ENCODE measurements at regions not wholly inside any gene's neighbourhood (a gene's known extent, or its start where the extent isn't known, plus 50 kb on each side); places are given as distances from the start of the nearest gene placed in this dataset.

DNA sequence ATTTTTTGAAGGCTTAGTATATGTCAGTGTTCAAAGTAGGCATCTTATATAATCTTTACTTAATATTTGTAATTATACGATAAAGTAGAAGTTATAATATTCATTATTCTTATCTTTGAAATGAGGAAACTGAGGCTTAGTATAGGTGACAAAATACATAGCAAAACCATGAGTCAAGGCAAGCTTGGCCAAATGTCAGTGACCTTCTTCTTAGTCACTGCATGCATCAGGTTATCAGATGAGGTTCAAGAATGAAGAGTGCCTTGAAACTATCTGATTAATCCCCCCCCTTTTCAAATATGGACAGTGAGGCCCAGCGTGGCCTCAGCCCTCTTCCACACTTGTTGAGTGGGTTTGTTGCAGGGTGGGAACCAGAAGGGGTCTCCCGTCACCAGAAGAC is 59.3 kb downstream of the PMAIP1 start:
- peak overlapping the region; percentile 72; the same call in 1 of the 2 replicates for H2AFZ ChIP-seq (ENCODE audit: low read length)
- H3K27ac ChIP-seq (ENCODE audit: low read depth, low read length, poor library complexity, severe bottlenecking), result peak overlapping the region; percentile 28
- no peaks in the 10 kb centered on the region for H3K9me2 ChIP-seq (ENCODE audit: insufficient read depth, low read length)
- no peaks in the 10 kb centered on the region for H4K20me1 ChIP-seq (ENCODE audit: insufficient read depth, low read length)
- intact Hi-C loops (cut with micrococcal nuclease; ENCODE audit: unreplicated experiment), result loop anchor here (5.0 kb wide), 2 partner anchors 57 to 112 kb away; no protein-coding TSS in a partner anchor
- POLR2A ChIA-PET, result no interaction called here
- H3K4me3 ChIP-seq (ENCODE audit: low read depth, low read length, poor library complexity, severe bottlenecking), result no peak overlapping the region
- no peak for DNase-seq (ENCODE audit: low spot score)
- no peaks in the 10 kb centered on the region for H3K9me3 ChIP-seq (ENCODE audit: low read length)
- peak overlapping the region; percentile 26 for H3K4me2 ChIP-seq (ENCODE audit: low read length)
- peaks cover 58% of the 10 kb centered on the region for H3K4me1 ChIP-seq (ENCODE audit: insufficient read depth, low read length, poor library complexity, severe bottlenecking)
- H3K79me2 ChIP-seq (ENCODE audit: insufficient read depth, low read depth, low read length), result no peaks in the 10 kb centered on the region
- BruUV-seq (replicated peaks), result no TSS peak
- CTCF ChIA-PET (ENCODE audit: unreplicated experiment), result no interaction called here
- no peak for TF ChIP-seq EZH2phosphoT487 (IDR thresholded peaks at IDR 0.05; ENCODE audit: borderline replicate concordance, low read depth, low read length)
- TF ChIP-seq CTCF (conservative IDR thresholded peaks at IDR 0.05; ENCODE audit: low read length), result no peak
- H3K36me3 ChIP-seq (ENCODE audit: insufficient read depth, low read length), result no peaks in the 10 kb centered on the region

DNA sequence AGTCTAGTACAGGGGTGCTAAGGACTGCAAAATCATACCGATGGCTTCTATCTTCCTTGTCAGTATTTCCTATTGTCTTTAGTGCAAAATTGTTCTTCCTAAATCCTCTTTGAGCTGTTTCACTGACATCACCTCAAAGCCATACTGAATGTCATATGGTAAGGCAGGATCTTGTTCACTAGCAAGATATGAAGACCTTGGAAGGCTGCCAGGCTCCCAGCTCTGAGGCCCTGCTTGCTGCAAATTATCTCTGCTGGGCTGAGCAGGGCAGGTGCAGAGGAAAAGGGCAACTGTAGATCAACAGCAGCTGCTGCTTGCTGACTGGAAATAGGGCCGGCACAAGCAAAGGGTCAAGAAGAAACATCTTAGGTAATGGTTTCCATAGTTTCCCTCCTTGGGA is 58.2 kb downstream of the PMAIP1 start:
- intact Hi-C loops (cut with micrococcal nuclease; ENCODE audit: unreplicated experiment), result loop anchor here (5.0 kb wide), 2 partner anchors 56 to 111 kb away; no protein-coding TSS in a partner anchor
- CTCF ChIA-PET (ENCODE audit: unreplicated experiment), result no interaction called here

More for the DNA sequence above, 58.2 kb downstream of the PMAIP1 start:
- BruUV-seq (replicated peaks), result no TSS peak
- H3K9me2 ChIP-seq (ENCODE audit: insufficient read depth, low read length), result no peaks in the 10 kb centered on the region
- no peak overlapping the region for H3K4me3 ChIP-seq (ENCODE audit: low read depth, low read length, poor library complexity, severe bottlenecking)
- no peaks in the 10 kb centered on the region for H3K36me3 ChIP-seq (ENCODE audit: insufficient read depth, low read length)
- no peak for TF ChIP-seq EZH2phosphoT487 (IDR thresholded peaks at IDR 0.05; ENCODE audit: borderline replicate concordance, low read depth, low read length)
- TF ChIP-seq CTCF (conservative IDR thresholded peaks at IDR 0.05; ENCODE audit: low read length), result no peak
- DNase-seq (ENCODE audit: low spot score), result peak; percentile 79
- no peaks in the 10 kb centered on the region for H3K9me3 ChIP-seq (ENCODE audit: low read length)
- H3K79me2 ChIP-seq (ENCODE audit: insufficient read depth, low read depth, low read length), result no peaks in the 10 kb centered on the region
- POLR2A ChIA-PET, result interaction anchor here (0.7 kb wide), 1 partner anchor 51 kb away, joined by 3 read pairs; no protein-coding TSS in a partner anchor
- peak overlapping the region; percentile 45; the same call in 1 of the 2 replicates for H2AFZ ChIP-seq (ENCODE audit: low read length)
- H4K20me1 ChIP-seq (ENCODE audit: insufficient read depth, low read length), result no peaks in the 10 kb centered on the region
- H3K27ac ChIP-seq (ENCODE audit: low read depth, low read length, poor library complexity, severe bottlenecking), result peak overlapping the region; percentile 67
- H3K4me2 ChIP-seq (ENCODE audit: low read length), result peak overlapping the region; percentile 59; the same call in 1 of the 2 replicates
- peaks cover 64% of the 10 kb centered on the region for H3K4me1 ChIP-seq (ENCODE audit: insufficient read depth, low read length, poor library complexity, severe bottlenecking)
